Limb (tissue), 2 donors: ENCODE measurements at regions not wholly inside any gene's neighbourhood (a gene's known extent, or its start where the extent isn't known, plus 50 kb on each side); places are given as distances from the start of the nearest gene placed in this dataset.
A peak's percentile ranks its signal among the peaks of the same experiment; 100 is the strongest.
"Not testable (repeated sequence)": the region's sequence is repeated elsewhere in the genome, so short reads cannot be mapped to it uniquely, and the experiment has no call there.

ENCODE experiments used
- DNase-seq, 2 donors: peaks; one replicate each; pipeline ENCODE4 v3.0.0-alpha.2; 2016; ENCODE audit errors: extremely low spot score in 2 of 2

DNA sequence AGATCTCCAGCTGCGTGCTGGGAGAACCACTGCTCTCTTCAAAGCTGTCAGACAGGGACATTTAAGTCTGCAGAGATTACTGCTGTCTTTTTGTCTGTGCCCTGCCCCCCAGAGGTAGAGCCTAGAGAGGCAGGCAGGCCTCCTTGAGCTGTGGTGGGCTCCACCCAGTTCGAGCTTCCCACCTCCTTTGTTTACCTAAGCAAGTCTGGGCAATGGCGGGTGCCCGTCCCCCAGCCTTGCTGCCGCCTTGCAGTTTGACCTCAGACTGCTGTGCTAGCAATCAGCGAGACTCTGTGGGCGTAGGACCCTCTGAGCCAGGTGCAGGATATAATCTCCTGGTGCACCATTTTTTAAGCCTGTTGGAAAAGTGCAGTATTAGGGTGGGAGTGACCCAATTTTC, 128.6 kb downstream of the ACTR3 start:
- DNase-seq, result not testable (repeated sequence)

DNA sequence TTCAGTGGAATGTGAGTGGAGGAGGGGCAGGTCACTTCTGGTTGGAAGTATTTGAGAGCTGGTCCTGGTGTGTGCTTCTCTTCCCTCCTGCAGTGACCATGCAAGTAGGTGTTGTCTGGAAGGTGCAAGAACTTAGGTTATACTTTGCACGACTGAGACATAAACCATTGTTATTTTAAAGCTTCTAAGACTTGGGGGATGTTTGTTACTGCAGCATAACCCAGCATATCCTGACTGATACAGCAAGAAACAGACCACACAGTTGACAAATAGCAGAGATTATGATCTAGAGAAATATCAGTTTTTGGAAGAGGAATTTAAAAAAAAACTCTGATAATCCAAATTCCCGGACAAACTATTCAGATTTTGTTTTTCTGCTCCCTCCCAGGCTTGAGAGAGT, 130.8 kb downstream of the ACTR3 start:
- no peak for DNase-seq

DNA sequence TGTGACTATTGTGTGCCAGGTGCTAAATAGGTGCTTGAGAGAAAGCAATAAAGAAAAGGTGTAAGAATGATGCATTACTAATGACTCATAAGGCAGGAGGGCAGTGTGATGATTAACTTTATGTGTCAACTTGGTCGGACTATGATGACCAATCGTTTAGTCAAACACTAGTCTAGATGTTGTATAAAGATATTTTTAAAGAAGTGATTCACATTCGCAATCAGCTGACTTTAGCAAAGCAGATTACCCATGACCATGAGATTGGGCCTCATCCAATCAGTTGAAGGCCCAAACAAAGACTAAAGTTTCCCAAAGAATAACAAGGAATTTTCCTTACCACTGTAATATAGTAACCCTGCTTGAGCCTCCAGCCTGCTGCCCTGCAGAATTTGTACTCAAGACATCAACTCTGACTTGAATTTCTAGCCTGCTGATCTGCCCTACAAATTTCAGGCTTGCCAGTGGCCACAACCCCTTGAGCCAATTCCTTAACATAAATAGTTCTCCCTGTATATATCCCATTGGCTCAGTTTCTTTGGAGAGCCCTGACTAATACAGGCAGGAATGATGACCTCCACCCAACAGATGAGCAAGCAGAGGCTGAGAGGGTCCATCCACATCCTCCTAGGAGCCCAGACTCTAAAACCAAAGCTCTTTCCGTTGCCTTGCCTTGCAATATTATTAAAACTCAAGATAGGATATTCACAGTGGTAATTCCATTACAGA, 132.6 kb downstream of the ACTR3 start:
- no peak for DNase-seq

DNA sequence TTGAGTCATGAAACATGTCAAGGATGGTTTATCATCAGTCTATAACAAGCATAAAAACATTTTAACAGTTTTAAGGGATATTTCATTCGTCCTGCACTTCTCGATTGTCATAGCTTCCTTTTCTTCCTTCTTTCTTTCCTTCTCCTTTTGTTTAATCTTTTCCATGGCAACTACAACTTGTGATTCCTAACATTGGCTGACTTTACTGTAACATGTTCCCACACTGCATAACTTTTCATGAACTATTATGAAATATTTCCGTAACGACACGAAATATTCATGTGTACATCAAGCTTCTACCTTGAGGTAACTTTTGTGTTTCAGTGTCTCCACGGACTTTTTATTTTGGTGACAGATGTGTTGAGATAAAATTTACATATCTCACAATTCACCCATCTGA, 134.4 kb downstream of the ACTR3 start:
- no peak for DNase-seq

DNA sequence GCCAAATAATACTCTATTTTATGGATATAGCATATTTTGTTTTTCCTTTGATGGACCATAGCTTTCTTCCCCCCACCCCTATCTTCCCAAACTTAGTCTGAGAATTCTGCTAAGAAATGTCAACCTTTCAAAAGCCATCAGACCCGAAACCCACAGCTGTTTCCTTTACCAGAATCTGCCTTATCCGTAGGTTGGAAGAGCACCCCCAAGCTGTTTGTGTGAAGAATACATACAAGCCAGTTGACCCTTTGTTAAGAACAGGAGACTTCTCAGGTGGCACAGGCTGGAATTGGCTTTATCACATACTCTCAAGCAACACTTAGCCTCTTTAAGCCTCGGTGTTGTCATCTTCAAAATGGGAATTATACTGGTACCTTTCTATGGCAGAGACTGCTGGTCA, 135.1 kb downstream of the ACTR3 start:
- no peak for DNase-seq

DNA sequence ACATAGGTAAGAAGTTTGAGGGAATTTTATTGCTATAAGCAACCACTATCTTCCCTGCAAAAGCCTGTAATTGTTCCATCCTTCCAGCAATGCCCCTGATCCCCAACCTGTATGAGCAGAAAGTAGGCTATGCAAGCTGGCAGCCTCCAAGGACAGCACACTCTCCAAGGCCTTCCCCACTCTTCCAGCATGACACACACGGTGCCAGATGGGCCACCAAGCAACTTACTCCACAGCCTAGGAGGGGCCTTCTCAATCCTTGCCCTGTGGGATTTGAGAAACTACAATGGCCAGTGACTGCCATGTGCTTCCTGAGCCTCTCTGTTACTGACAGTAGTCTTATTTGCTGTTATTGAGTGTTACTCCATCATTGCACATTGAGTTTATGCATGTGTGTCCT, 137.5 kb downstream of the ACTR3 start:
- DNase-seq, result no peak

DNA sequence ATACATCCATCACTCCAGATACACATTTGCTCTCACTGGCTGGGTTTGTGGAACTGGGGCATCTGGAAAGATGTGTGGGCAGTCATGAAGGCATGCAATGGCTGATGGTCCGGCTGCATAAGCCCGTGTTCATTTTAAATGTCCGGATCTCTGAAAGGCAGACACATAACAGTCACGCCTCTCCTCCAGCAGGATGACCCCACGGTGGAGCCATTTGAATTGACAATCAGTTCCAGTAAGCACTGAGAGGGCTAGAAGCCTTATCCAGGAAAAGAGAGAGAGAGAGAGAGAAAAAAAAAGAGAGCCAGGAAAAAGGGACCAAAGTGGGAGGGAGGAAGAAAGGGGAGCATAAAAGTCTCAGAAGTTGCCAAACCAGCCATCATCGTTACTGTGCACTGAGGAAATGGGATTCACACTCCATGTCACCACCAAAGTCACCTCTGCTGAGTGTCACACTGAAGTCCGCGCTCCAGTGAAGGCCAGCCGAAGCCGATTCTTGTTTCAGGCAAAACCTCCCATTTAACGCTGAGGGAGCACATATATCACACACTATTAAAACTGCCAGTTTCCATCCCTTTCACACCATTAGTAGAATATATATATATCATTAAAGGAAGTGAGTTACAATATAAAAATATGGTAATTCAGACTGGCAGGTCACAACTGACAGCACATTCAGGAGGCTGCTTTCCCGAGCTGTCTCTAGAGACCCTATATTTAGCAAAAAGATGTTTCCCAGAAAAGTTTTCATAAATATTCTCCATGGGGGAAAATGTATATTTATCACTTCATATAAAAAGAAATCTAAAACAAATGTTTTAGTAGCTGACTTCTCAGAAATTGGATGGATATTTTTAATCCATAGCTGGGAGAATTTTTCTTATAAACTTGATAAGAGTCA, 142.0 kb downstream of the ACTR3 start:
- DNase-seq, result peak in 1 of 2 donors; percentile 20

DNA sequence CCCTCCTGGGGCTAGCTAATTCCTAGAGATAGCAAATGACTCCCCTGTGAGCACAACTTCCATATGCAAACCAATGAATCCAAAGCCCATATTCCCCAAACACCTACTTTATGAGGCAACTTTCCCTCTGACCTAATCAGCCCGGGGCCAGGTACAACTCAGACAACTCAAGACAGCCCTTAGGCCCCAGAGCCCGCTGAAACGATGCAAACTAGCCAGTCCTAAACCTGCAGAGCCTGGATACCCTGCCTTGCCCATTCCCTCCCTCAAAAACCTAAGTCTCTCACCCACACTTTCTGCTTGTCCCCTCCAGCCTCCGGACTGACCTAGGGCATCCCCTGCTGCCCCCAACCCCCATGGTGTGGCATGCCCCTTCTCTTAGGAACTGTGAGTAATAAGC, 142.8 kb downstream of the ACTR3 start:
- DNase-seq, result no peak

DNA sequence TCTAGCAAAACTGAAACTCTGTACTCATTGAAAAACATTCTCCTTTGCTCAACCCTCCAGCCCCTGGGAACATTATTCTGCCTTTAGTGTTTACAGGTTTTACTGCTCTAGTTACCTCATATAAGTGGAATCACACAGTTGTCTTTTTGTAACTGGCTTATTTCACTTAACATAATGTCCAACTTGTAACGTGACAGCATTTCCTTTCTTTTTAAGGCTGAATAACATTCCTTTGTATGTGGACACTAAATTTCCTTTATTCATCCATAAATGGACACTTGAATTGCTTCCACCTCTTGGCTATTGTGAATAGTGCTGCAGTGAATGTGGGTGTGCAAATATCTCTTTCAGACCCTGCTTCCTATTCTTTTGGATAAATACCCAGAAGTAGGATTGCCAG, 144.9 kb downstream of the ACTR3 start:
- DNase-seq, result no peak

DNA sequence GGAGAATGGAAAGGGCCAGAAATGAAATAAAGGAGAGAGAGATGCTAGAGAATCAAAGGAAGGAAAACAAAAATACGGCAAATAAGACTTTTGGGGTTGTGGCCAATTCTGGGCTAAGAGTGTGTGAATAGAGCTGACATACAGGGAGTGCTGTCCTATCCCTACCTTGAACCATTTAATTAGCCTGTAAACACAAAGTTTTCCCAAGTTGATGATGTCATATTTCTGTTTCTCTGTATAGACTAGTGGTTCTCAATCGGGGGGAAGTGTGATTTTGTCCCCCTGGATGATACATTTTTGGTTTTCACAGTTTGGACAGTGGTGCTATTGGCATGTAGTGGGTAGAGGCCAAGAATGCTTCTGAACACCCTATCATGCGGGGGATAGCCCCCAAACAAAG, 148.8 kb downstream of the ACTR3 start:
- no peak for DNase-seq

DNA sequence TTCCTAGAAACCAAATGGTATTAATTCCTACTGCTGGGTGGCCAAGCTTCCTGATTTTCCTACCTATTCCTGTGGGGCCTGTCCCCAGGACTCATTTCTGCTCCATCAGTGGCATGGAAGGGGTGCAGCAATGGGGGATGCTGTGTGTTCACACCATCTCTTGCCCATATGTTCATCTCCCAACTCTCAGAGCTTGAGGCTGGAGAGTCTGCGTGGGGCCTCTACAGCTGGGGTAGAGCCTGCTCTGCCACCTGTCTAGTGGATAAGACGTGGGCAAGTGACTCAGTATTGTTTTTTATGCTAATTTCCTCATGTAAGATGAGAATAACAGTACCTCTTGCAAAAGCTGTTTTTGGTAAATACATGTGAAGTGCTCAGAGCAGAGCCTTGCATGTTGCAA, 149.8 kb downstream of the ACTR3 start:
- no peak for DNase-seq

DNA sequence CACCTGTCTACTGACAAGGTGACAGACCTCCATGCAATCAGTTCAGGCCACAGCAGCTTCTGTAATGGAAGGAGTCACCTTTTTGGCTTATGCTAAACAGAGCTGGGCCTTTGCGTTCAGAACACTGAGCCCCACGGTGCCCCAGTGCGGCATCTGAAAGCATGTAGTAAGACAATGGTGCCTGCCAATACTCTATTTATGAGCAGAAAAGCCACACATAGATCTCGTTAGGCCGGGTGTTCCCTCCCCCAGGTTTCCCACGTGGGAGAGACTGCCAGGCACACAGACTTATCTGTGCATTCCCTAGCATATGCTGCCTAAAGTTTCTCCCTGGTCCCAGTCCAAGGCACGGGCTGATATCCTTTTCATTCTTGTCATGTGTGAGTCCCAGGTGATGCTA, 150.9 kb downstream of the ACTR3 start:
- DNase-seq, result no peak

DNA sequence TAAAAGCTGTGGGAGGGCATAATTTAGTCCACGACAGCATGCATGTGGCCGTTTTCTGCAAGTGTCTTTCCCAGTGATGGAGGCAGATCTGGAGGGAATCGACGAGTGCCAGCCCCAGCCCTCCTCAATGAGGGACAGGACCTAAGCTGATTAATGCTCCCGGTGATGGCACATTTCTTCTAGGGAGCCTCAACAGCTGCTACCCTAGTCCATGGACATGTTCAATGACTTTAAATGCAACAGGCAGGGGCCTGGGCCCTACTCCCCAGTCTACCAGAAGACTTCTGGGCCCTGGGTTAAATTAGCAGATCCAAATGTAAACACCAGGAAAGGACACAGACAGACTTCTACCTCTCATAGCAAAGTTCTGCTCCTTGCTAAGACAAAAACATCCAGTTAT, 155.1 kb downstream of the ACTR3 start:
- no peak for DNase-seq

DNA sequence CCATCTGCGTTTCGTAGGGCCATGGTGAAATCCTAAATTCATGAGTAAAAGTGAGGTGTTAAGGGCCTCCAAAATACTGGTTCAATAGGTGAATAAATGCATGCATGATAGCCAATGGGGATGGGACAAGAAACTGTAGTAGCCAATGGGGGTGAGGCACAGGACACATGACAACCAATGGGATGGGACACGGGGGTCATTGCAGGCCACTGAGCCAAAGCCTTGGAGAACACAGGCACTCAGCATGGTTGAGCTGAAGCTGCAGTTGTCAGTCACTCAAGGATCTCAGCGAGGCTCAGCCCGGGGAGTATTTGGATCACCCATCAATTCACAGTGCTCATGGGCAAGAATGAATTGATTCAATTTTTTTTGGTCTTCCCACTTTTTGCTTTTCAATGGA, 156.5 kb downstream of the ACTR3 start:
- DNase-seq, result no peak

DNA sequence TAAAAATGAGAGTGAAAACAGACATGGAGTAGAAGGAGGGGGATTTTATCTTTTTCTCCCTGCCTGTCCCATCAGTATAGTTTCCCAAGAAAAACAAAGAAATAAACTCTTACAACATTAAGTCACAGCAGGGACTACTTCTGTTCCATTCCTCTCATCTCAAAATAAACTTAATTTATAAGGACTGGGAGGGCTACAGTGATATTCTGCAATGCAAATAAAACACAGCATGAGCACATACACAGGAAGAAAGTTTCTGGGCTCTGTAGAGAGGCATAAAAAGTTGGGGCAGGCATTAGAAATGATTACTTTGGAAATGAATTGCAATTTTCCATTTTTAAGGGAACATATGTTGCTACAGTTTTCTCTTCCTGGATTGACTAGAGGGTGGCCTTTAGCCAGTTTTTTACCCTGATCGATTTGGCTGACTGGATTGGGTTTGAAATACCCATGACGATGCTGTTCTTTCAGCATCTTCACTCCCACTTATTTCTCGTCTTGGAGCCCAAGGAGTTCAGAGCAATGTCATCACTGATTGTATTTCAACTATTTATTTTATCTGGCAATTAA, 157.1 kb downstream of the ACTR3 start:
- DNase-seq, result no peak

DNA sequence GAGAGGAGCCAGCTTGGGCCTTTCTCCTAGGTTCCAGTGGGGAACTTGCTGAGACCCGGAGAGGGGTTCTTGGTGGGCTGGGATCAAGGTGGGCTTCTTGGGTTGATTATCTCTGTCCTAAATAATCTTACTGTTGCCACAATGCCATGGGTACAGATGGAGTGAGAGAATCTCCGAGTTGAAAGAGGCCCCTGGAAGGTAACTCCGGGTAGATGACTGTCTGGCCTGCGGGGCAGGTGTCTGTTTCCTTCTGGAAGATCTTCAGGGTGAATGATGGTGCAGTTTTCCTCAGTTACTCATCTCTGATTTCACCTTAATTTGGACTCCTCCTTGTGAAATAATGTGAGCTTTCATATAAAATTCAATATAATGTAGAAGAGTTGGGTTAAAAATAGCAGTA, 159.4 kb downstream of the ACTR3 start:
- DNase-seq, result no peak

DNA sequence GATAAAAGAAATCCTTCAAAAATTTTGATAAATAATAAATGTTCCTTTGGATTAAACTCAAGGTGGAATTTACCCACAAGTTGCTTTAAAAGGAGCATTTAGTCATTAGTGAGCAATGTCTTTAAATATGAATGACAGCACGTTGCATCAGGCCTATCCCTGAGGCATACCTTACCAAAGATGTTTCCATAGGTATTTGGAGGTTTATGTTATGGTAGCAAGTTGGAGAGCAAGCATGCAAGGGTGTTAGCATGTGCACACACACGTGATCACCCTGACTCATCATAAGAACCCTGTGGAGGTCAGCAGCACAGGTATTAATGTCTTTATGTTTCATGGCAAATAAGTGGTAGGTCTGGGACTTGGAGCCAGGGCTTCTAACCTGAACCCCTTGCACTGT, 159.9 kb downstream of the ACTR3 start:
- DNase-seq, result no peak

DNA sequence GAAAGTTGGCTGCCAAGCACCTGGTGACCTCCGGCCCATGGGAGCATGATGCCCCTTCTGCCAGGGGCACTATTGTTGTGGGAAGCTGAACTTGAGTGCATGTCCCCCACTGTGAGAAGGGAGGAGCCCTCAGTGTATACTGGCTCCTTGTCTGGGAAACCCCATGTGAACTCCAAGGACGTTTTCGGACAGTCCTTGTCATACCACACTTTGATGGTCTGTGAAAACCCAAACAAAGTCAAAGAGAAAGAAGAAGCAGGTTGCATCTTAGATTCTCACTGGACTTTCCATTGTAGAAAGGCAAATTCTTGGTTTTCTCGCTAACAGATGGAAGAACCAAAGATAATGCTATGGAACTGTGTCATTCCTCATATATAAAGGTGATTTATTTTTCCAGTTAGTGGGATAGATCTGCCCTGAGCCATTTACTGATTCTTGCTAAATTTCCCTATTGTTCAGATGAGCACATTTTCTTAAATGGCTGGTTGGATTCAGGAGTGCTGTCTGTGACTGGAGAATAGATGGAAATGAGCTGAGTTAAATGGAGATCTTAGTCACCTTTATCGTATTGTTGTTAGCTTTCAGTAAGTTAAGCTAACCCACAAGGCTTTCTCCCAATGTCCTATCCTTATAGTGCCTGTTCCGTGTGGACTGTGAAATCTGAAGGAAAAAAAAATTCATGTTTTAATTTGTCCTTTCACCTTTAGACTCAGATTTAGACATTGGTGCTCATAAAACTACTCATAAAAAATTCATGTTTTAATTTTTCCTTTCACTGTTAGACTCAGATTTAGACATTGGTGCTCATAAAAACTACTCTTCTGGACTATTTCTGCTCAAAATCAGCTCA, 166.6 kb downstream of the ACTR3 start:
- DNase-seq, result no peak

DNA sequence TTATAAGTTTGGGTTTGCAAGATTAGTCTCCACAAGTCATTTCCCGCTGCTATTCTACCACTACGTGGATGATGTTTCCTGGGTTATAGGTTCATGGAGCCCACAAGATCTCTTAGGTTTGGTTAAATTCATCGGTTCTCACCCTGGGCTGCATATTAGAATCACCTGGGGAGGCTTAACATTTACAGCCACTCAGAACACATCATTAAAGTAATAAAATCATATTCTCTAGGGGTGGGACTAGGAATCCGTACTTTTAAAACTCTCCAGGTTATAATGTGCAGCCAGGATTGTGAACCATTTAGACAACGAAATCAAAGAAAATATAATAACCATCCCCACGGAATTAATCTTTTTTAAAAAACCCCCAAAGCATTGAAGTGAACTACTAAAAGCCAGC, 167.7 kb downstream of the ACTR3 start:
- DNase-seq, result no peak

DNA sequence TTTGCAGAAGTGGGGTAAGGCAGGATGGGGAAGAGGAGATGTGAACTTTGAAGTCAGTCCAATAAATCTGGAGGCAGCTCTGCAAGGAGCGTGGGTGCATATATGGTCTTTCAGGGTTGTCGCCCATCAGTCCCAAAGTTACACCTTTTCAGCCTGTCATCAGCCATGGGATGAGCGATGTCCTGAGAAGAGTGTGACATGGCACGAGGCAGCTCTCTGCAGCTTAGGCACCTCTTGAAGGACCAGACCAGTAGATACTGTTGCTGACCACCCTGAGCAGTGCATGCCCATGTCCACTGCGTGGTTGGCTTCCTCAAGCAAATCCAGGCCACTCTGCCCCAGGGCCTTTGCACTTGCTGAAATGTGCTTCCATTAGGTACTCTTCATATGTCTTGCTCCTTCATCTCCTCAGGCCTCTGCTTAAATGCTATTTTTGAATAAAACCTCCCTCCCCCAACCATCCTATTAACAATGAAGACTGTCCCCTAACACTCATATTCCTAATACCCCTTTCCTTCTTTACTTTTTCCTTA, 171.7 kb downstream of the ACTR3 start:
- DNase-seq, result no peak

DNA sequence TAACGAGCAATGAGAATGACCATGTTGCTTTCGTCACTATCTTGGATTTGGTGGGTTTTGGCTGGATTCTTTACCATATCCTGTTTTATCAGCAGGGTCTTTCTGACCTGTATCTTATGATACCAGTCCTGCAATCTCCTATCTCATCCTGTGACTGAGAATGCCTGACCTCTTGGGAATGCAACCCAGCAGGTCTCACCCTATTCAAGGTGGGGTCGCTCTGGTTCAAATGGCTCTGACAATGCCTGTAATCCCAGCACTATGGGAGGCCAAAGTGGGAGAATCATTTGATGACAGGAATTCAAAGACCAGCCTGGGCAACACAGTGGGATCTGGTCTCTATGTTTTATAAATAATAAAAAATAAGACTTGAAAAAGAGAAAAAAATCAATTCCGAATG, 173.5 kb downstream of the ACTR3 start:
- no peak for DNase-seq
